Esophagus muscularis mucosa (tissue), 3 donors: ENCODE measurements at regions not wholly inside any gene's neighbourhood (a gene's known extent, or its start where the extent isn't known, plus 50 kb on each side); places are given as distances from the start of the nearest gene placed in this dataset.

Experiments used
- POLR2A ChIP-seq: fragments of 450-650 bp; IDR thresholded peaks from one replicate; pipeline ENCODE4 v1.6.1; 2017; ENCODE audit warnings: antibody characterized with exemption, moderate library complexity, mild to moderate bottlenecking, low read depth
- POLR2AphosphoS5 ChIP-seq, 2 donors: sonication (generic); formaldehyde crosslinking; IDR thresholded peaks; one replicate each; pipeline ENCODE4 v1.6.1; 2017; ENCODE audit warnings: antibody characterized with exemption in 2 of 2
- TF ChIP-seq, protein P1 (sequence below), 3 experiments: fragments of 200-600 bp in 2 of 3; fragments of 450-650 bp in 1 of 3; sonication (generic) in 2 of 3; IDR thresholded peaks; one replicate each; pipeline ENCODE4 v1.5.1; 2017 to 2019; ENCODE audit warnings: antibody characterized with exemption in 3 of 3, mild to moderate bottlenecking in 2 of 3, moderate library complexity in 1 of 3

DNA sequence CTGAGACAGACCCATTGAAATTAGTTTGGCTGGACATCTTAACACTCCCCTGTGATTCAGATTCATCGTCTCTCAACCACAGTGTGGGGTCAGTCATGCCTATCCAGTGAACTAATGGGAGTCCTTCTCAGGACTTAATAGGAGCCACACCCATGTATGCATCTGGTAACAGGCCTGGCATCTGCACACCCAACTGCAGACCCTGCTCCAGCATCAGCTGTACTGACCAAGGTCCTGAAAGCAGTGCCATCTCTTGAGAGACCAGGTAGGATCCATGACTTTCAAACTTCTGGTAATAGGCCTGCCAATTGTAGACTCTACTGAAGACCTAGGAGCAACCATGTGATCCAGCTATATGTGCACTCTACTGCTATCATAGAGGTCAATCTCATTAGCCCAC, 363.6 kb upstream of the POU3F2 start:
- TF ChIP-seq, protein P1, sequence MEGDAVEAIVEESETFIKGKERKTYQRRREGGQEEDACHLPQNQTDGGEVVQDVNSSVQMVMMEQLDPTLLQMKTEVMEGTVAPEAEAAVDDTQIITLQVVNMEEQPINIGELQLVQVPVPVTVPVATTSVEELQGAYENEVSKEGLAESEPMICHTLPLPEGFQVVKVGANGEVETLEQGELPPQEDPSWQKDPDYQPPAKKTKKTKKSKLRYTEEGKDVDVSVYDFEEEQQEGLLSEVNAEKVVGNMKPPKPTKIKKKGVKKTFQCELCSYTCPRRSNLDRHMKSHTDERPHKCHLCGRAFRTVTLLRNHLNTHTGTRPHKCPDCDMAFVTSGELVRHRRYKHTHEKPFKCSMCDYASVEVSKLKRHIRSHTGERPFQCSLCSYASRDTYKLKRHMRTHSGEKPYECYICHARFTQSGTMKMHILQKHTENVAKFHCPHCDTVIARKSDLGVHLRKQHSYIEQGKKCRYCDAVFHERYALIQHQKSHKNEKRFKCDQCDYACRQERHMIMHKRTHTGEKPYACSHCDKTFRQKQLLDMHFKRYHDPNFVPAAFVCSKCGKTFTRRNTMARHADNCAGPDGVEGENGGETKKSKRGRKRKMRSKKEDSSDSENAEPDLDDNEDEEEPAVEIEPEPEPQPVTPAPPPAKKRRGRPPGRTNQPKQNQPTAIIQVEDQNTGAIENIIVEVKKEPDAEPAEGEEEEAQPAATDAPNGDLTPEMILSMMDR (IDR thresholded peaks at IDR 0.05) = no peak
- TF ChIP-seq POLR2A (no peak), POLR2AphosphoS5 (IDR thresholded peaks at IDR 0.05) (no peak)
